GM19023 (cell line): ENCODE measurements at regions not wholly inside any gene's neighbourhood (a gene's known extent, or its start where the extent isn't known, plus 50 kb on each side); places are given as distances from the start of the nearest gene placed in this dataset.

ENCODE experiments used
- ATAC-seq: cut with Tn5 transposase; IDR thresholded peaks from one replicate; pipeline ENCODE4 v1.9.1; 2021; ENCODE audit warnings: mild to moderate bottlenecking, moderate library complexity; ENCODE audit not compliant: unreplicated experiment

GRCh38 chr1:113255720-113256347, 134.5 kb upstream of the MAGI3 start:
- ATAC-seq, result no peak

- ATAC-seq, result no peak
Observed at GRCh38 chr1:113256348-113256729, 134.0 kb upstream of the MAGI3 start.

GRCh38 chr1:113259988-113260387, 130.3 kb upstream of the MAGI3 start:
- no peak for ATAC-seq

- ATAC-seq, result no peak
Observed at GRCh38 chr1:113265196-113265595, 125.1 kb upstream of the MAGI3 start.

GRCh38 chr1:113266788-113267187, 123.5 kb upstream of the MAGI3 start:
- ATAC-seq, result no peak

- ATAC-seq, result no peak
Observed at GRCh38 chr1:113269168-113269963, 120.9 kb upstream of the MAGI3 start.

- no peak for ATAC-seq
Observed at GRCh38 chr1:113271039-113271438, 119.3 kb upstream of the MAGI3 start.

- no peak for ATAC-seq
Observed at GRCh38 chr1:113275083-113275482, 115.2 kb upstream of the MAGI3 start.

GRCh38 chr1:113275691-113276090, 114.6 kb upstream of the MAGI3 start:
- no peak for ATAC-seq

GRCh38 chr1:113276507-113276906, 113.8 kb upstream of the MAGI3 start:
- no peak for ATAC-seq

GRCh38 chr1:113278371-113278770, 111.9 kb upstream of the MAGI3 start:
- ATAC-seq, result no peak

- no peak for ATAC-seq
Observed at GRCh38 chr1:113278777-113279176, 111.5 kb upstream of the MAGI3 start.

- ATAC-seq, result no peak
Observed at GRCh38 chr1:113279776-113280391, 110.4 kb upstream of the MAGI3 start.

- no peak for ATAC-seq
Observed at GRCh38 chr1:113280581-113280980, 109.7 kb upstream of the MAGI3 start.

GRCh38 chr1:113281550-113281949, 108.8 kb upstream of the MAGI3 start:
- no peak for ATAC-seq

- ATAC-seq, result no peak
Observed at GRCh38 chr1:113282008-113282892, 108.1 kb upstream of the MAGI3 start.

GRCh38 chr1:113282893-113283285, 107.4 kb upstream of the MAGI3 start:
- ATAC-seq, result no peak

- no peak for ATAC-seq
Observed at GRCh38 chr1:113283914-113284313, 106.4 kb upstream of the MAGI3 start.

GRCh38 chr1:113286156-113286555, 104.2 kb upstream of the MAGI3 start:
- ATAC-seq, result no peak

- ATAC-seq, result no peak
Observed at GRCh38 chr1:113291777-113292602, 98.3 kb upstream of the MAGI3 start.
